Colonic mucosa (tissue), 4 donors: ENCODE measurements at regions not wholly inside any gene's neighbourhood (a gene's known extent, or its start where the extent isn't known, plus 50 kb on each side); places are given as distances from the start of the nearest gene placed in this dataset.

Experiments
- DNase-seq: peaks from one replicate; pipeline ENCODE4 v3.0.0-alpha.2; 2020
- H3K27ac ChIP-seq: fragments of 200-600 bp; one replicate; pipeline ENCODE4 v1.8.0; 2021
- H3K27me3 ChIP-seq: fragments of 200-600 bp; one replicate; pipeline ENCODE4 v1.8.0; 2021
- H3K36me3 ChIP-seq: fragments of 200-600 bp; one replicate; pipeline ENCODE4 v1.8.0; 2021
- H3K4me1 ChIP-seq: fragments of 200-600 bp; one replicate; pipeline ENCODE4 v1.8.0; 2021; ENCODE audit warnings: mild to moderate bottlenecking
- H3K4me3 ChIP-seq: fragments of 200-600 bp; one replicate; pipeline ENCODE4 v1.8.0; 2021
- H3K9ac ChIP-seq, 2 donors: one replicate each; pipeline ENCODE4 v1.7.0; 2013; ENCODE audit warnings: control low read depth in 2 of 2, low read depth in 2 of 2, low read length in 2 of 2
- H3K9me3 ChIP-seq: fragments of 200-600 bp; one replicate; pipeline ENCODE4 v1.8.0; 2021
- intact Hi-C: fragments of 100-400 bp; cut with DNase I; formaldehyde crosslinking; loops from one replicate; pipeline ENCODE4 v1.14.1; 2022
- TF ChIP-seq, protein P1 (sequence below): fragments of 200-600 bp; IDR thresholded peaks from one replicate; pipeline ENCODE4 v1.8.0; 2022; ENCODE audit warnings: antibody characterized with exemption, mild to moderate bottlenecking
- donor health status: healthy.
- donor health status: DM: no; HTN: no; CAD: no.
- donor health status: DM: no; HTN: no; CAD: no.

- TF ChIP-seq, protein P1, sequence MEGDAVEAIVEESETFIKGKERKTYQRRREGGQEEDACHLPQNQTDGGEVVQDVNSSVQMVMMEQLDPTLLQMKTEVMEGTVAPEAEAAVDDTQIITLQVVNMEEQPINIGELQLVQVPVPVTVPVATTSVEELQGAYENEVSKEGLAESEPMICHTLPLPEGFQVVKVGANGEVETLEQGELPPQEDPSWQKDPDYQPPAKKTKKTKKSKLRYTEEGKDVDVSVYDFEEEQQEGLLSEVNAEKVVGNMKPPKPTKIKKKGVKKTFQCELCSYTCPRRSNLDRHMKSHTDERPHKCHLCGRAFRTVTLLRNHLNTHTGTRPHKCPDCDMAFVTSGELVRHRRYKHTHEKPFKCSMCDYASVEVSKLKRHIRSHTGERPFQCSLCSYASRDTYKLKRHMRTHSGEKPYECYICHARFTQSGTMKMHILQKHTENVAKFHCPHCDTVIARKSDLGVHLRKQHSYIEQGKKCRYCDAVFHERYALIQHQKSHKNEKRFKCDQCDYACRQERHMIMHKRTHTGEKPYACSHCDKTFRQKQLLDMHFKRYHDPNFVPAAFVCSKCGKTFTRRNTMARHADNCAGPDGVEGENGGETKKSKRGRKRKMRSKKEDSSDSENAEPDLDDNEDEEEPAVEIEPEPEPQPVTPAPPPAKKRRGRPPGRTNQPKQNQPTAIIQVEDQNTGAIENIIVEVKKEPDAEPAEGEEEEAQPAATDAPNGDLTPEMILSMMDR = no peak
- no peak for DNase-seq
- no peaks in the 10 kb centered on the region for H3K36me3 ChIP-seq
- no peaks in the 10 kb centered on the region for H3K27me3 ChIP-seq
- H3K27ac ChIP-seq = no peak overlapping the region
- no peaks in the 10 kb centered on the region for H3K9me3 ChIP-seq
- H3K4me1 ChIP-seq = no peaks in the 10 kb centered on the region
- intact Hi-C loops = no loop called here
- no peak overlapping the region for H3K9ac ChIP-seq
- H3K4me3 ChIP-seq = no peak overlapping the region
These were observed 82.0 kb downstream of the THNSL2 start for GRCh38 chr2:88252111-88252510.

DNA sequence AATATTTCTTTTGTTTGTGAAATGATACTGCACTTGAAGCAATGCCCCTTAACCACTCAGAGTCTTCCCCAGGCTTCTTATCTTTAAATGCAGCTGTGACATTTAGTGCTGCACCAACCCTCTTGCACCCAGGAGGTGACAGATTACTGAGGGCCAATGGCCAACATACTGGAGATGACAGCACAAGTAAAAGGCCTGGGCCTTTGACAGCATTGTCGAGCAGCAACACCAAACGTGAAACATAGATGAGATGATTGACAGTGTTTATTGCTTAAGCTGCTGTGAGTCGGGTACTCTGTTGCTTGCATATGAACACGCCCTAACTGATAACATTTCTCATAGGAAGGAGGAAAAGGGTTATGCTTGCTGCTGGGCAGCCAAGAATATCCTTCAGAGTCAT lies 80.3 kb downstream of the THNSL2 start:
- H3K36me3 ChIP-seq = no peaks in the 10 kb centered on the region
- H3K9ac ChIP-seq = no peak overlapping the region
- no peak overlapping the region for H3K4me3 ChIP-seq
- H3K27me3 ChIP-seq = no peaks in the 10 kb centered on the region
- intact Hi-C loops = no loop called here
- no peak overlapping the region for H3K27ac ChIP-seq
- H3K9me3 ChIP-seq = no peaks in the 10 kb centered on the region
- DNase-seq = no peak
- TF ChIP-seq, protein P1 = no peak
- H3K4me1 ChIP-seq = no peaks in the 10 kb centered on the region

GRCh38 chr2:88248280-88248828 lies 78.2 kb downstream of the THNSL2 start:
- H3K9ac ChIP-seq = no peak overlapping the region
- intact Hi-C loops = no loop called here
- H3K4me3 ChIP-seq = no peak overlapping the region
- H3K9me3 ChIP-seq = no peaks in the 10 kb centered on the region
- no peaks in the 10 kb centered on the region for H3K27me3 ChIP-seq
- DNase-seq = no peak
- TF ChIP-seq, protein P1 = no peak
- no peaks in the 10 kb centered on the region for H3K4me1 ChIP-seq
- no peaks in the 10 kb centered on the region for H3K36me3 ChIP-seq
- no peak overlapping the region for H3K27ac ChIP-seq

DNA sequence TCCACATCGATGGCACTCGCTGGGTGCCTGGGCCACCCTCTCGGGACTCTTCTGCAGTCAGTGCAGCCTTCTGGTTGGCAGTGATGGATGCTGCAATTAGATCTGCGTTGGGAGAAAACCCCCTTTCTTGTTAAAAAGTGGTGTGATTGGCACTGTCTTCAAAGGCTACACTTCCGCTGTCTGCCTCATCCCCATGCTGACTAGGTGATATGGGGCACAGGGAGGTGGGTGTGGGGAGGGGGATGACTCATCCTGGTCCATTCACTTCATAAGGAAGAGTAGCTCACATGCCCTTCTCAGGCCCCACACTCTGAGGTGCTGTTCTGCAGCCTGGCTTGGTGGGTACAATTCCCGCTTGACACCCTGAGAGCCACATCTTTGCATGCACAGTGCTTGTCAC lies 77.4 kb downstream of the THNSL2 start:
- H3K36me3 ChIP-seq = no peaks in the 10 kb centered on the region
- H3K27me3 ChIP-seq = no peaks in the 10 kb centered on the region
- TF ChIP-seq, protein P1 = no peak
- no peak overlapping the region for H3K9ac ChIP-seq
- DNase-seq = no peak
- H3K27ac ChIP-seq = no peak overlapping the region
- H3K4me3 ChIP-seq = no peak overlapping the region
- intact Hi-C loops = no loop called here
- H3K4me1 ChIP-seq = no peaks in the 10 kb centered on the region
- H3K9me3 ChIP-seq = no peaks in the 10 kb centered on the region

DNA sequence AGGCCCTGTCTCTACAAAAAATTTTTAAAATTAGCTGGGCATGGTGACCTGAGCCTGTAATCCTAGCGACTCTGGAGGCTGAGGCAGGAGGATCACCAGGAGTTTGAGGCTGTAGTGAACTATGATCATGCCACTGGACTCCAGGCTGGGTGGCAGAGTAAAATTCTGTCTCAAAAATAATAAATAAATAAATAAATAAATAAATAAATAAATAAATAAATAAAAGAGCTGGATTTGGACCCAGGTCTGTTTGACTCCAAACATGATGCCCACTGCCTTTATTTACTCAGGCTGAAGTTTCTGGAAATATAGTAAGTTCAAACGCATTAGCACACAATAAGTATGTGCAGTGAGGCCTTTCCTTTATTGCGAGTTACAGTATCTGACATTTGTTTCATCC lies 75.0 kb downstream of the THNSL2 start:
- no peaks in the 10 kb centered on the region for H3K4me1 ChIP-seq
- DNase-seq = no peak
- no peaks in the 10 kb centered on the region for H3K9me3 ChIP-seq
- H3K27ac ChIP-seq = no peak overlapping the region
- intact Hi-C loops = no loop called here
- no peak overlapping the region for H3K9ac ChIP-seq
- H3K36me3 ChIP-seq = no peaks in the 10 kb centered on the region
- no peaks in the 10 kb centered on the region for H3K27me3 ChIP-seq
- TF ChIP-seq, protein P1 = no peak
- no peak overlapping the region for H3K4me3 ChIP-seq
